ENCODE measurements at regions not wholly inside any gene's neighbourhood (a gene's known extent, or its start where the extent isn't known, plus 50 kb on each side); places are given as distances from the start of the nearest gene placed in this dataset.

DNA sequence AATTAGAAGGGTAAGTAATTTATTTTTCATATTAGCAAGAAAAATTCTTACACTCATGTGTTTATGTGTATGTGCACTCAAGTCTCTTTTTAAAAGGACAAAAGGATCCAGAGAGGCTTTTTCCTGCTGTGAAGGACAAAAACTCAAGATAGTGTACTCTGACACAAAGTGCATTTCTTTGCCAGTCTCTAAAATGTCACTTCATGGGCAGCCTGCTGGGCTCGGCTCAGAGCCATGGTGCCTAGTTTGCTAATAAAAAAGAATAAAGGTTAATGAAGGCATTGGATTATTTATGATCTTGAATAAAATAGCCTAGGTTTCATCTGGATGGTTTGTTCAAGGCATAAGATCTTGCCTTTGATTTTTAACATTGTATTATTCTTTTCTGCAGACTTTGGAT is 989.0 kb downstream of the TBL1XR1 start:
- no peaks in the 10 kb centered on the region for H3K36me3 ChIP-seq (ENCODE audit: insufficient read depth, low read length)
- H3K27ac ChIP-seq (ENCODE audit: low read depth, low read length): no peak overlapping the region
- H3K9ac ChIP-seq (ENCODE audit: low read length): no peak overlapping the region
- no peak overlapping the region for H3K4me3 ChIP-seq (ENCODE audit: low read depth in 1 of 2, low read length in 2 of 2)
- H3K27me3 ChIP-seq (ENCODE audit: control insufficient read depth in 1 of 2, insufficient read depth in 2 of 2, low read length in 2 of 2): no peaks in the 10 kb centered on the region
- H3K4me1 ChIP-seq (ENCODE audit: insufficient read depth, low read length): no peaks in the 10 kb centered on the region
- H3K9me3 ChIP-seq (ENCODE audit: low read length): no peaks in the 10 kb centered on the region

GRCh38 chr3:176206809-176207208 is 990.5 kb downstream of the TBL1XR1 start:
- Histone ChIP-seq H3K36me3 (ENCODE audit: insufficient read depth, low read length) (no peaks in the 10 kb centered on the region), H3K27ac (ENCODE audit: low read depth, low read length) (no peak overlapping the region), H3K9me3 (ENCODE audit: low read length) (no peaks in the 10 kb centered on the region), H3K27me3 (ENCODE audit: control insufficient read depth in 1 of 2, insufficient read depth in 2 of 2, low read length in 2 of 2) (no peaks in the 10 kb centered on the region), H3K9ac (ENCODE audit: low read length) (no peak overlapping the region), H3K4me1 (ENCODE audit: insufficient read depth, low read length) (no peaks in the 10 kb centered on the region), H3K4me3 (ENCODE audit: low read depth in 1 of 2, low read length in 2 of 2) (no peak overlapping the region)

DNA sequence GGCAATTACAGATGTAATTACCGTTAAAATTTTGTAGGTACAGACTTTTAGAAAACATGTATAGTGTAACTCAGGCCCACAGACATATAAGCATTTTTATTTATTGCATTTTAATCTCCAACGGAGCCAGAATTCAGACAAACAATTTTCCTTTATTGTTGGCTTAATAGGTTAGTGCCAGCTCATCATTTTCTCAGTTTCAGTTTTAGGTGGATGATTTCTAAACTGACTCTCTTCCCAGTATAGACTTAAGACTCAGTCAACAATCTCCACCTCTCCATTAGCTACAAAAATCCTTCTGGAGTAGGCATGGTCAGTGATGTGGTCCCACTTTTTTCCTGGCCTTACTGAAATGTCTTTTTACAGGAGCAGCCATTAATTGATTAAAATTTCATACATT is 994.6 kb downstream of the TBL1XR1 start:
- Histone ChIP-seq H3K36me3 (ENCODE audit: insufficient read depth, low read length) (no peaks in the 10 kb centered on the region), H3K27me3 (ENCODE audit: control insufficient read depth in 1 of 2, insufficient read depth in 2 of 2, low read length in 2 of 2) (no peaks in the 10 kb centered on the region)

GRCh38 chr3:176193032-176193730 is 1004.1 kb downstream of the TBL1XR1 start:
- H3K36me3 ChIP-seq (ENCODE audit: insufficient read depth, low read length): no peaks in the 10 kb centered on the region
- no peak overlapping the region for H3K27ac ChIP-seq (ENCODE audit: low read depth, low read length)
- H3K4me1 ChIP-seq (ENCODE audit: insufficient read depth, low read length): no peaks in the 10 kb centered on the region
- no peak overlapping the region for H3K9ac ChIP-seq (ENCODE audit: low read length)
- no peak overlapping the region for H3K4me3 ChIP-seq (ENCODE audit: low read depth in 1 of 2, low read length in 2 of 2)
- H3K27me3 ChIP-seq (ENCODE audit: control insufficient read depth in 1 of 2, insufficient read depth in 2 of 2, low read length in 2 of 2): no peaks in the 10 kb centered on the region
- no peaks in the 10 kb centered on the region for H3K9me3 ChIP-seq (ENCODE audit: low read length)

More for the DNA sequence above, 994.6 kb downstream of the TBL1XR1 start:
- Histone ChIP-seq H3K9me3 (ENCODE audit: low read length) (no peaks in the 10 kb centered on the region), H3K9ac (ENCODE audit: low read length) (no peak overlapping the region), H3K4me1 (ENCODE audit: insufficient read depth, low read length) (no peaks in the 10 kb centered on the region), H3K27ac (ENCODE audit: low read depth, low read length) (no peak overlapping the region), H3K4me3 (ENCODE audit: low read depth in 1 of 2, low read length in 2 of 2) (no peak overlapping the region)

GRCh38 chr3:176190755-176191154 is 1006.5 kb downstream of the TBL1XR1 start:
- H3K36me3 ChIP-seq (ENCODE audit: insufficient read depth, low read length): no peaks in the 10 kb centered on the region
- H3K4me1 ChIP-seq (ENCODE audit: insufficient read depth, low read length): no peaks in the 10 kb centered on the region
- H3K4me3 ChIP-seq (ENCODE audit: low read depth in 1 of 2, low read length in 2 of 2): no peak overlapping the region
- no peak overlapping the region for H3K27ac ChIP-seq (ENCODE audit: low read depth, low read length)
- no peaks in the 10 kb centered on the region for H3K9me3 ChIP-seq (ENCODE audit: low read length)
- H3K27me3 ChIP-seq (ENCODE audit: control insufficient read depth in 1 of 2, insufficient read depth in 2 of 2, low read length in 2 of 2): no peaks in the 10 kb centered on the region
- H3K9ac ChIP-seq (ENCODE audit: low read length): no peak overlapping the region

GRCh38 chr3:176183181-176183580 is 1014.1 kb downstream of the TBL1XR1 start:
- Histone ChIP-seq H3K27ac (ENCODE audit: low read depth, low read length) (no peak overlapping the region), H3K4me1 (ENCODE audit: insufficient read depth, low read length) (no peaks in the 10 kb centered on the region), H3K36me3 (ENCODE audit: insufficient read depth, low read length) (no peaks in the 10 kb centered on the region), H3K9me3 (ENCODE audit: low read length) (no peaks in the 10 kb centered on the region), H3K9ac (ENCODE audit: low read length) (no peak overlapping the region), H3K4me3 (ENCODE audit: low read depth in 1 of 2, low read length in 2 of 2) (no peak overlapping the region), H3K27me3 (ENCODE audit: control insufficient read depth in 1 of 2, insufficient read depth in 2 of 2, low read length in 2 of 2) (no peaks in the 10 kb centered on the region)

- no peaks in the 10 kb centered on the region for H3K9me3 ChIP-seq (ENCODE audit: low read length)
- H3K27ac ChIP-seq (ENCODE audit: low read depth, low read length): no peak overlapping the region
- H3K36me3 ChIP-seq (ENCODE audit: insufficient read depth, low read length): no peaks in the 10 kb centered on the region
- H3K27me3 ChIP-seq (ENCODE audit: control insufficient read depth in 1 of 2, insufficient read depth in 2 of 2, low read length in 2 of 2): no peaks in the 10 kb centered on the region
- no peak overlapping the region for H3K4me3 ChIP-seq (ENCODE audit: low read depth in 1 of 2, low read length in 2 of 2)
- no peak overlapping the region for H3K9ac ChIP-seq (ENCODE audit: low read length)
- no peaks in the 10 kb centered on the region for H3K4me1 ChIP-seq (ENCODE audit: insufficient read depth, low read length)
Measured at GRCh38 chr3:176174060-176174459, 1023.2 kb downstream of the TBL1XR1 start.

DNA sequence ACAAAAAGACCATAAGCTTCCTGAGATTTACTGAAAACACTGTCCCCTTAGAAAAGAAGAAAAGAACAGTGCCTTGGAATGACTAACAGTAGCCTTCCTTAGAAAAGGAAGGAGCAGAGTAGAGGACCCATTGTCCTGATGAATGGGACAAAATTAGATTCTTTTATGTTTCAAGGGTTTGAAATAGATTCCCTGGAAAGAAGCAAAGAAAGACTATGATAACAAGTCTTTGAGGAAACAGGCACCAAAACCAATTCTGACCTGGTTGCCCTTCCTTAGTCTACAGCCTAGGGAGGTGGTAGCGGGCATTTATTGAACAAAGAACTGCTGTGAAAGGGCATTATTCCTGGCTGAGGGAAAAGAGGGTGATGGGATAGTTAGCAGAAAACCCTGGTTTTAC is 1024.8 kb downstream of the TBL1XR1 start:
- Histone ChIP-seq H3K9ac (ENCODE audit: low read length) (no peak overlapping the region), H3K9me3 (ENCODE audit: low read length) (no peaks in the 10 kb centered on the region), H3K27ac (ENCODE audit: low read depth, low read length) (no peak overlapping the region), H3K4me3 (ENCODE audit: low read depth in 1 of 2, low read length in 2 of 2) (no peak overlapping the region), H3K36me3 (ENCODE audit: insufficient read depth, low read length) (no peaks in the 10 kb centered on the region), H3K27me3 (ENCODE audit: control insufficient read depth in 1 of 2, insufficient read depth in 2 of 2, low read length in 2 of 2) (no peaks in the 10 kb centered on the region), H3K4me1 (ENCODE audit: insufficient read depth, low read length) (no peaks in the 10 kb centered on the region)

DNA sequence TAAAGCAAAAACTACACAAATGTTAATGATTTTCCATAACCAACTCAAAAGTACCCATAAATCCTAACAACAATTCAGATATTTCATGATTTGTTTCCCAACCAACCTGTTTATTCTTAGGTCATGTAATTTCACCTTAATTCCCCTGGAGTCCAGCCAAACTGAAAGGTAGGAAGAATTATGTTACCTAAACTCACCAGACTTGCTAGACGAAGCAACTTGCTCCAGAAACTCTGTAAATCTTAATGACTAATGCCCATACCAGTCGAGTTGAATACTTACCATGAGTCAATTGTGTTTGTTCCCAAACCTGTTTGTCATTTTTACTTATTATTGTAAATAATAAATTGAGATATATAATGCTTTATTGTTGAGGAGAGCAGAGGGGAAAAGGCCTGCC is 1030.0 kb downstream of the TBL1XR1 start:
- no peaks in the 10 kb centered on the region for H3K9me3 ChIP-seq (ENCODE audit: low read length)
- no peaks in the 10 kb centered on the region for H3K27me3 ChIP-seq (ENCODE audit: control insufficient read depth in 1 of 2, insufficient read depth in 2 of 2, low read length in 2 of 2)
- no peaks in the 10 kb centered on the region for H3K4me1 ChIP-seq (ENCODE audit: insufficient read depth, low read length)
- H3K9ac ChIP-seq (ENCODE audit: low read length): no peak overlapping the region
- no peaks in the 10 kb centered on the region for H3K36me3 ChIP-seq (ENCODE audit: insufficient read depth, low read length)
- H3K4me3 ChIP-seq (ENCODE audit: low read depth in 1 of 2, low read length in 2 of 2): no peak overlapping the region
- no peak overlapping the region for H3K27ac ChIP-seq (ENCODE audit: low read depth, low read length)

- no peak overlapping the region for H3K9ac ChIP-seq (ENCODE audit: low read length)
- H3K4me3 ChIP-seq (ENCODE audit: low read depth in 1 of 2, low read length in 2 of 2): no peak overlapping the region
- no peaks in the 10 kb centered on the region for H3K36me3 ChIP-seq (ENCODE audit: insufficient read depth, low read length)
- no peaks in the 10 kb centered on the region for H3K9me3 ChIP-seq (ENCODE audit: low read length)
- H3K4me1 ChIP-seq (ENCODE audit: insufficient read depth, low read length): no peaks in the 10 kb centered on the region
- H3K27me3 ChIP-seq (ENCODE audit: control insufficient read depth in 1 of 2, insufficient read depth in 2 of 2, low read length in 2 of 2): no peaks in the 10 kb centered on the region
- H3K27ac ChIP-seq (ENCODE audit: low read depth, low read length): no peak overlapping the region
Measured at GRCh38 chr3:176160997-176161396, 1036.3 kb downstream of the TBL1XR1 start.

DNA sequence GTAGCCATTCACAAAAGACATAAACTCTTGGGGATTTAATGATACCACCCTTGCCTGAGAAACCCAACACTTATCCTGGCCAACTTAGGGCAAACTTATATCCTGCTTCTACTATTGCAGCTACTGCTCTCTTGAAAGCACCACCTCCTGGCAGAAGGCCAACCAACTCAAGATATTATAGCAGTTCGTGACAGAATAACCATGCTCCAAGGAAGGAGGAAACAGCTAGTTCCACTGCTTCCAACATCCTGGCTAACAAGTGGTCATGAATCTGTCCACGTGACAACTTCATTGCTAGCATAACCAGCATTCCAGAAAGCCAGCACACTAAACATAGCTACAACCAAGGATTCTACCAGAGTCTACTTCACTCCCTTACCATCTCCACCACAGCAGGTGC is 1037.5 kb downstream of the TBL1XR1 start:
- no peaks in the 10 kb centered on the region for H3K27me3 ChIP-seq (ENCODE audit: control insufficient read depth in 1 of 2, insufficient read depth in 2 of 2, low read length in 2 of 2)
- no peaks in the 10 kb centered on the region for H3K9me3 ChIP-seq (ENCODE audit: low read length)
- H3K9ac ChIP-seq (ENCODE audit: low read length): no peak overlapping the region

GRCh38 chr3:176155012-176155411 is 1042.3 kb downstream of the TBL1XR1 start:
- H3K27me3 ChIP-seq (ENCODE audit: control insufficient read depth in 1 of 2, insufficient read depth in 2 of 2, low read length in 2 of 2): no peaks in the 10 kb centered on the region
- no peak overlapping the region for H3K27ac ChIP-seq (ENCODE audit: low read depth, low read length)
- H3K9me3 ChIP-seq (ENCODE audit: low read length): no peaks in the 10 kb centered on the region
- H3K4me3 ChIP-seq (ENCODE audit: low read depth in 1 of 2, low read length in 2 of 2): no peak overlapping the region
- H3K36me3 ChIP-seq (ENCODE audit: insufficient read depth, low read length): no peaks in the 10 kb centered on the region
- no peaks in the 10 kb centered on the region for H3K4me1 ChIP-seq (ENCODE audit: insufficient read depth, low read length)
- no peak overlapping the region for H3K9ac ChIP-seq (ENCODE audit: low read length)

More for the DNA sequence above, 1037.5 kb downstream of the TBL1XR1 start:
- H3K36me3 ChIP-seq (ENCODE audit: insufficient read depth, low read length): no peaks in the 10 kb centered on the region
- no peaks in the 10 kb centered on the region for H3K4me1 ChIP-seq (ENCODE audit: insufficient read depth, low read length)
- H3K27ac ChIP-seq (ENCODE audit: low read depth, low read length): no peak overlapping the region
- no peak overlapping the region for H3K4me3 ChIP-seq (ENCODE audit: low read depth in 1 of 2, low read length in 2 of 2)
